C4-2B (cell line): ENCODE measurements at regions not wholly inside any gene's neighbourhood (a gene's known extent, or its start where the extent isn't known, plus 50 kb on each side); places are given as distances from the start of the nearest gene placed in this dataset.

Experiments
- CTCF ChIP-seq: fragments of 450-650 bp; conservative IDR thresholded peaks from 2 replicates; pipeline ENCODE4 v1.5.1; 2017; ENCODE audit warnings: mild to moderate bottlenecking
- ZFX ChIP-seq: fragments of 450-650 bp; IDR thresholded peaks from 2 replicates; pipeline ENCODE4 v1.6.1; 2017

GRCh38 chr4:10334506-10335028 is 122.7 kb downstream of the ZNF518B start:
- TF ChIP-seq CTCF (no peak), ZFX (no peak)
